Trophoblast cell (in vitro differentiated cells and primary cell): ENCODE measurements at regions not wholly inside any gene's neighbourhood (a gene's known extent, or its start where the extent isn't known, plus 50 kb on each side); places are given as distances from the start of the nearest gene placed in this dataset.

Experiments used
- DNase-seq, 2 donors: peaks; one replicate each; pipeline ENCODE4 v3.0.0-alpha.2; 2016
- H2AFZ ChIP-seq: 2 replicates; pipeline ENCODE4 v1.6.1; 2013; ENCODE audit warnings: low read length, moderate library complexity, mild to moderate bottlenecking; ENCODE audit not compliant: insufficient read depth, poor library complexity
- H2AK5ac ChIP-seq: 2 replicates; pipeline ENCODE4 v1.6.1; 2013; ENCODE audit warnings: mild to moderate bottlenecking, low read length
- H2BK120ac ChIP-seq: 2 replicates; pipeline ENCODE4 v1.6.1; 2013; ENCODE audit warnings: low read length, mild to moderate bottlenecking, moderate library complexity; ENCODE audit not compliant: insufficient read depth, poor library complexity
- H2BK12ac ChIP-seq: 2 replicates; pipeline ENCODE4 v1.6.1; 2013; ENCODE audit warnings: mild to moderate bottlenecking, low read length, moderate library complexity
- H2BK5ac ChIP-seq: 2 replicates; pipeline ENCODE4 v1.6.1; 2013; ENCODE audit warnings: low read length, low read depth, moderate library complexity, mild to moderate bottlenecking; ENCODE audit not compliant: poor library complexity
- H3K14ac ChIP-seq: 2 replicates; pipeline ENCODE4 v1.6.1; 2013; ENCODE audit warnings: mild to moderate bottlenecking, low read length
- H3K18ac ChIP-seq: 2 replicates; pipeline ENCODE4 v1.6.1; 2013; ENCODE audit warnings: mild to moderate bottlenecking, low read length
- H3K23ac ChIP-seq: 2 replicates; pipeline ENCODE4 v1.6.1; 2013; ENCODE audit warnings: low read length
- H3K27ac ChIP-seq: 2 replicates; pipeline ENCODE4 v1.5.1; 2013; ENCODE audit warnings: low read depth, mild to moderate bottlenecking, inconsistent platforms, low read length, moderate library complexity
- H3K27me3 ChIP-seq: 2 replicates; pipeline ENCODE4 v1.6.1; 2013; ENCODE audit warnings: inconsistent platforms, mild to moderate bottlenecking, low read length, moderate library complexity; ENCODE audit not compliant: insufficient read depth
- H3K36me3 ChIP-seq, 2 experiments: 1 replicate in 1 of 2; 2 replicates in 1 of 2; pipeline ENCODE4 v1.6.1; 2013; ENCODE audit warnings: low read length in 2 of 2, mild to moderate bottlenecking in 2 of 2, moderate library complexity in 1 of 2; ENCODE audit not compliant: insufficient read depth in 2 of 2, control insufficient read depth in 1 of 2
- H3K4ac ChIP-seq: 2 replicates; pipeline ENCODE4 v1.6.1; 2013; ENCODE audit warnings: low read depth, mild to moderate bottlenecking, low read length, moderate library complexity
- H3K4me1 ChIP-seq, 2 experiments: 1 replicate in 1 of 2; 2 replicates in 1 of 2; pipeline ENCODE4 v1.6.1; 2013; ENCODE audit warnings: low read length in 2 of 2, mild to moderate bottlenecking in 2 of 2, moderate library complexity in 1 of 2; ENCODE audit not compliant: insufficient read depth in 2 of 2, control insufficient read depth in 1 of 2
- H3K4me2 ChIP-seq: 2 replicates; pipeline ENCODE4 v1.6.1; 2013; ENCODE audit warnings: inconsistent platforms, mild to moderate bottlenecking, low read length, moderate library complexity
- H3K4me3 ChIP-seq: 2 replicates; pipeline ENCODE4 v1.5.1; 2013; ENCODE audit warnings: mild to moderate bottlenecking, low read depth, low read length, inconsistent platforms
- H3K79me1 ChIP-seq: one replicate; pipeline ENCODE4 v1.6.1; 2013; ENCODE audit warnings: low read length
- H3K79me2 ChIP-seq: 2 replicates; pipeline ENCODE4 v1.6.1; 2013; ENCODE audit warnings: low read length, mild to moderate bottlenecking; ENCODE audit not compliant: control insufficient read depth, insufficient read depth, poor library complexity
- H3K9ac ChIP-seq: 2 replicates; pipeline ENCODE4 v1.6.1; 2013; ENCODE audit warnings: mild to moderate bottlenecking, low read length
- H3K9me3 ChIP-seq: 2 replicates; pipeline ENCODE4 v1.6.1; 2013; ENCODE audit warnings: low read depth, mild to moderate bottlenecking, control low read depth, inconsistent platforms, low read length; ENCODE audit not compliant: insufficient read depth
- H4K12ac ChIP-seq: 2 replicates; pipeline ENCODE4 v1.6.1; 2013; ENCODE audit warnings: low read depth, mild to moderate bottlenecking, low read length, moderate library complexity
- H4K8ac ChIP-seq: 2 replicates; pipeline ENCODE4 v1.6.1; 2013; ENCODE audit warnings: low read depth, mild to moderate bottlenecking, low read length, moderate library complexity
- H4K91ac ChIP-seq: one replicate; pipeline ENCODE4 v1.6.1; 2013; ENCODE audit warnings: low read depth, mild to moderate bottlenecking, low read length, moderate library complexity
- WGBS: extraction: QIAGEN DNeasy Blood & Tissue Kit; methylation state at CpG from one replicate; pipeline ENCODE4 v1.1.7; 2013; ENCODE audit warnings: missing lambda C conversion rate; ENCODE audit not compliant: insufficient read length, insufficient coverage; ENCODE audit errors: extremely low coverage; 5-methylcytosine and 5-hydroxymethylcytosine counted together

DNA sequence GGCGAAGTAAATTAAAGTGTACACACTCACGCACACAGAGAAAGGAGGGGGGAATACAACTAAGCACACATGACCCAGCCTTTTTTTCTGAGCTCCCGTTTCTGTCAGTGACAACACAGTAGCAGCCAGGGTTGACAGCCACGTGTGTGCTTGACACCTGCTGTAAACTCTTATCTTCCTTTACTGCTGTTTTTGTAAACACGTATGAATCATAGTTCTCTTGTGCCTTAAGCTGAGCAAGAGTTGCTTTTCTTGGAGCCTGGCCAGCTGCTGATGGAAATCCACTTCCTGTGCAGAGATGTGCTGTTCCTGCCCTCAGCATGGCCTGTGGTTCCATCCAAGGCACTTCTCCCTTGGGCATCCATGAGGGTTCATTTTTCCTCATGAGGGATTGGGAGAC is 561.9 kb downstream of the GALR1 start:
- no peak overlapping the region for H4K12ac ChIP-seq
- H3K79me1 ChIP-seq = no peaks in the 10 kb centered on the region
- no CpG with 5 or more reads among the region's 5 CpGs for WGBS

DNA sequence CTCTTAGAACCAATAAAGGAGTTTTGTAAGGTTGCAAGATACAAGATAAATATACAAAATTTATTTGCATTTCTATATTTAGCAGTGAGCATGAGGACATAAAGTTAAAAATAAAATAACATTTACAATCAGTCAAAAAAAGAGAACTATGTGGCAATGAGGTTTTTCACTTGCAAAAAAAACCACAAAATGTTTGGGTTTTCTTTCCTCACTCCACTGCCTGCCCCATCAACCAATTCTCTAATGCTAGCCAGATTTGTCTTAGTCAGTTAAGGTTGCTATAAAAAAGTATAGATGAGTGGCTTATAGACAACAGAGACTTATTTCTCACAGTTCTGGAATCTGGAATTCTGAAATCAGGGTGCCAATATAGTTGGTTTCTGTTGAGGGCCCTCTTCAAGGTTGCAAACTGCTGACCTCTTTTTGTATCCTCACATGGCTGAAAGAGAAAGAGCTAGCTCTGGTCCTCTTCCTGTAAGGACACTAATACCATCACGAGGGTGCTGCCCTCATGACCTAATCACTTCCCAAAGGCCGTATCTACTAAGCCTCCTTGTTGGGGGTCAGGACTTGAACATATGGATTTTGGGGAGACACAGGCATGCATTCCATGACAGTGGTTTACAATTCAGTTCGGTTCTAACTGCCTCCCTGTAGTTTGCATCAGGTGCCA is 566.2 kb downstream of the GALR1 start:
- no CpG with 5 or more reads among the region's 3 CpGs for WGBS
- H3K4me2 ChIP-seq = no peak overlapping the region

More for the DNA sequence above, 561.9 kb downstream of the GALR1 start:
- Histone ChIP-seq H4K91ac (no peak overlapping the region), H3K18ac (no peak overlapping the region), H2BK12ac (no peak overlapping the region), H3K27ac (no peak overlapping the region), H3K9me3 (peaks cover 1% of the 10 kb centered on the region), H3K9ac (no peak overlapping the region), H3K4me2 (no peak overlapping the region), H3K14ac (no peak overlapping the region), H3K27me3 (no peaks in the 10 kb centered on the region), H2BK5ac (no peak overlapping the region), H3K4me3 (no peak overlapping the region), H4K8ac (no peak overlapping the region), H3K23ac (no peak overlapping the region), H2AFZ (no peak overlapping the region), H3K36me3 (no peaks in the 10 kb centered on the region), H2BK120ac (no peak overlapping the region), H3K79me2 (no peaks in the 10 kb centered on the region), H3K4me1 (no peaks in the 10 kb centered on the region), H2AK5ac (no peak overlapping the region), H3K4ac (no peak overlapping the region)
- no peak for DNase-seq

GRCh38 chr18:77818328-77818727 is 568.7 kb downstream of the GALR1 start:
- Histone ChIP-seq H2BK12ac (no peak overlapping the region), H2BK5ac (no peak overlapping the region), H3K9me3 (peaks cover 5% of the 10 kb centered on the region), H4K12ac (no peak overlapping the region), H3K4ac (no peak overlapping the region), H2BK120ac (no peak overlapping the region), H3K18ac (no peak overlapping the region), H3K79me1 (no peaks in the 10 kb centered on the region), H3K4me3 (no peak overlapping the region), H4K91ac (no peak overlapping the region), H2AK5ac (no peak overlapping the region), H3K36me3 (no peaks in the 10 kb centered on the region), H3K79me2 (no peaks in the 10 kb centered on the region), H3K27me3 (no peaks in the 10 kb centered on the region), H3K4me1 (no peaks in the 10 kb centered on the region), H3K27ac (no peak overlapping the region), H3K14ac (no peak overlapping the region), H4K8ac (no peak overlapping the region), H2AFZ (no peak overlapping the region), H3K4me2 (no peak overlapping the region), H3K23ac (no peak overlapping the region), H3K9ac (no peak overlapping the region)
- no peak for DNase-seq
- no CpG with 5 or more reads among the region's 1 CpG for WGBS

More for the DNA sequence above, 566.2 kb downstream of the GALR1 start:
- Histone ChIP-seq H3K4me1 (no peaks in the 10 kb centered on the region), H4K8ac (no peak overlapping the region), H2BK120ac (no peak overlapping the region), H3K36me3 (no peaks in the 10 kb centered on the region), H2AFZ (no peak overlapping the region), H3K4ac (no peak overlapping the region), H3K14ac (no peak overlapping the region), H3K23ac (no peak overlapping the region), H2BK5ac (no peak overlapping the region), H3K27me3 (no peaks in the 10 kb centered on the region), H4K12ac (no peak overlapping the region), H3K79me1 (no peaks in the 10 kb centered on the region), H3K18ac (no peak overlapping the region), H3K9ac (no peak overlapping the region), H3K9me3 (no peaks in the 10 kb centered on the region), H3K4me3 (no peak overlapping the region), H2BK12ac (no peak overlapping the region), H3K27ac (no peak overlapping the region), H2AK5ac (no peak overlapping the region), H3K79me2 (no peaks in the 10 kb centered on the region), H4K91ac (no peak overlapping the region)
- no peak for DNase-seq

DNA sequence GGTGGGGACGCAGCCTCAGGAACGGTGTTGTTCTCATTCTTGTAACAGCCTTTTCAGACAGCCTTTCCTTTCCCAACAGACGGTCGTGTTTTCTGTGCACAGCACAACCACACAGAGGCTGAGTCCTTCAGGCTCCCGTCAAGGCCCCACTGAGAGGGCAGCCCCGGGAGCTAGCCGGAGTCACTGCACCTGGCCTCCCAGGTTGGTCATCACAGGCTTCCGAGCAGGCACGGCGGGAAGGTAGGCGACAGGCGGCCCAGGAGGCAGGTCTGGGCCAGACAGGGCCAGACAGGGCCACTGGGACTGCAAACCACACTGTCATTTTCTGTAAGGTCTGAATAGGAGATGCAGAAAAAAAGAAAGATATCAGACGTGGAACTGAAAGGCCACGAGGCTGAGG is 570.8 kb downstream of the GALR1 start:
- Histone ChIP-seq H3K27ac (no peak overlapping the region), H3K9ac (no peak overlapping the region), H3K4me3 (no peak overlapping the region), H4K8ac (no peak overlapping the region), H3K79me2 (no peaks in the 10 kb centered on the region), H3K4me1 (no peaks in the 10 kb centered on the region), H2BK12ac (no peak overlapping the region), H3K4me2 (no peak overlapping the region), H2BK5ac (no peak overlapping the region), H3K4ac (no peak overlapping the region), H2BK120ac (no peak overlapping the region), H2AK5ac (no peak overlapping the region), H3K18ac (no peak overlapping the region), H4K91ac (no peak overlapping the region), H3K27me3 (no peaks in the 10 kb centered on the region), H3K9me3 (peaks cover 5% of the 10 kb centered on the region), H4K12ac (no peak overlapping the region), H2AFZ (no peak overlapping the region), H3K79me1 (no peaks in the 10 kb centered on the region), H3K23ac (no peak overlapping the region), H3K14ac (no peak overlapping the region), H3K36me3 (no peaks in the 10 kb centered on the region)
- WGBS = no CpG with 5 or more reads among the region's 14 CpGs
- no peak for DNase-seq
